ENCODE measurements at regions not wholly inside any gene's neighbourhood (a gene's known extent, or its start where the extent isn't known, plus 50 kb on each side); places are given as distances from the start of the nearest gene placed in this dataset.

GRCh38 chr5:172565455-172565854 lies 75.6 kb upstream of the NEURL1B start:
- TF ChIP-seq CTCF (IDR thresholded peaks at IDR 0.05; ENCODE audit: low read depth, low read length) (no peak), EZH2phosphoT487 (IDR thresholded peaks at IDR 0.05; ENCODE audit: low read depth) (no peak)
